HepG2 (cell line): ENCODE measurements at regions not wholly inside any gene's neighbourhood (a gene's known extent, or its start where the extent isn't known, plus 50 kb on each side); places are given as distances from the start of the nearest gene placed in this dataset.

Experiments used
- ATAC-seq: fragments of 200-7000 bp; cut with Tn5 transposase; 3 replicates; pipeline ENCODE4 v1.9.1; 2020; ENCODE audit warnings: mild to moderate bottlenecking, moderate library complexity
- BruUV-seq: library from RNA; stranded (reverse); fragments of 400-500 nt; replicated peaks from 2 replicates; lab custom pipeline; 2021; lab: Mats Ljungman, UMichigan
- CTCF ChIA-PET: fragments of 300-600 bp; formaldehyde crosslinking; extraction: SDS; loops from one replicate; lab custom pipeline; 2021; ENCODE audit warnings: low total read pairs, inconsistent platforms, low intra/inter-chr PET ratio; lab: Yijun Ruan, JAX
- POLR2A ChIA-PET: fragments of 350-600 bp; sonication (Branson Sonifier 250); formaldehyde crosslinking; loops from one replicate; lab custom pipeline; 2020; ENCODE audit warnings: antibody characterized with exemption, inconsistent platforms; lab: Yijun Ruan, JAX
- DNase-seq: peaks from one replicate; pipeline ENCODE4 v3.0.0-alpha.2; 2015; ENCODE audit warnings: low spot score
- FAIRE-seq: peaks from 3 replicates; lab custom pipeline; 2011; peaks lifted over from hg19 to GRCh38; lab: Jason Lieb, UNC
- H2AFZ ChIP-seq: one replicate; pipeline ENCODE4 v1.6.1; 2011; ENCODE audit warnings: low read length, inconsistent platforms
- H3K27ac ChIP-seq: fragments of 300-600 bp; 3 replicates; pipeline ENCODE4 v1.8.0; 2011; ENCODE audit warnings: mixed run types, mild to moderate bottlenecking, mixed read lengths, low read length, inconsistent platforms; ENCODE audit not compliant: insufficient read depth; ENCODE audit errors: extremely low read length
- H3K27me3 ChIP-seq, 2 experiments: fragments of 200-600 bp in 1 of 2; 2 replicates in 1 of 2; 3 replicates in 1 of 2; pipeline versions ENCODE4 v1.6.0 to v1.8.0; 2011; ENCODE audit warnings: low read length in 2 of 2, mild to moderate bottlenecking in 2 of 2, moderate library complexity in 2 of 2, inconsistent platforms in 1 of 2; ENCODE audit not compliant: insufficient read depth in 2 of 2, control insufficient read depth in 1 of 2
- H3K36me3 ChIP-seq, 2 experiments: fragments of 200-600 bp in 1 of 2; replicated peaks in 1 of 2; 2 replicates in 1 of 2; 3 replicates in 1 of 2; pipeline versions ENCODE4 v1.5.1 to v1.8.0; 2011; ENCODE audit warnings: low read length in 2 of 2, inconsistent platforms in 1 of 2; ENCODE audit not compliant: insufficient read depth in 2 of 2, control insufficient read depth in 1 of 2
- H3K4me1 ChIP-seq: 2 replicates; pipeline ENCODE4 v1.5.1; 2012; ENCODE audit warnings: low read length, inconsistent platforms; ENCODE audit not compliant: insufficient read depth
- H3K4me2 ChIP-seq: 2 replicates; pipeline ENCODE4 v1.6.0; 2011; ENCODE audit warnings: low read depth, low read length, inconsistent platforms
- H3K4me3 ChIP-seq, 3 experiments: fragments of 200-600 bp in 1 of 3; sonication (generic), shearing (Covaris generic) in 1 of 3; replicated peaks in 1 of 3; 2 replicates each; pipeline ENCODE4 v1.5.1; 2011 to 2016; ENCODE audit warnings: low read length in 3 of 3, inconsistent platforms in 2 of 3, low read depth in 2 of 3, mild to moderate bottlenecking in 2 of 3, control low read depth in 1 of 3, mixed read lengths in 1 of 3; ENCODE audit not compliant: insufficient read depth in 1 of 3
- H3K79me2 ChIP-seq: one replicate; pipeline ENCODE4 v1.6.1; 2011; ENCODE audit warnings: low read length, inconsistent platforms; ENCODE audit not compliant: insufficient read depth
- H3K9ac ChIP-seq: 2 replicates; pipeline ENCODE4 v1.6.0; 2011; ENCODE audit warnings: mild to moderate bottlenecking, low read depth, low read length, inconsistent platforms; ENCODE audit not compliant: insufficient read depth
- H3K9me3 ChIP-seq: 2 replicates; pipeline ENCODE4 v1.5.1; 2012; ENCODE audit warnings: mild to moderate bottlenecking, low read length
- H4K20me1 ChIP-seq: 2 replicates; pipeline ENCODE4 v1.6.0; 2011; ENCODE audit warnings: inconsistent platforms, mild to moderate bottlenecking, low read length, moderate library complexity; ENCODE audit not compliant: insufficient read depth
- AGO1 ChIP-seq: fragments of 200-400 bp; formaldehyde crosslinking; IDR thresholded peaks from 2 replicates; pipeline ENCODE4 v1.6.1; 2017; ENCODE audit warnings: mild to moderate bottlenecking, low read depth, low read length, moderate library complexity; ENCODE audit not compliant: poor library complexity, severe bottlenecking
- KAT8 ChIP-seq: IDR thresholded peaks from 2 replicates; pipeline ENCODE4 v1.6.1; 2016; ENCODE audit warnings: missing genetic modification reagents, missing compliant biosample characterization
- ZNF776 ChIP-seq: sonication (generic); formaldehyde crosslinking; IDR thresholded peaks from 2 replicates; pipeline ENCODE4 v1.4.0; 2020; ENCODE audit warnings: mild to moderate bottlenecking, missing genetic modification reagents
- WGBS: methylation state at CpG from one replicate; pipeline ENCODE4 v1.1.6; 2017; ENCODE audit warnings: low lambda C conversion rate; 5-methylcytosine and 5-hydroxymethylcytosine counted together
- in situ Hi-C: cut with HindIII; loops from 2 replicates; pipeline ENCODE4 v1.10.0; 2017; ENCODE audit warnings: low pct_unique_long_range_greater_than_20kb; ENCODE audit not compliant: extremely low pct_ligation_motif_present
- intact Hi-C: fragments of 100-400 bp; cut with micrococcal nuclease; formaldehyde crosslinking; loops from one replicate; pipeline ENCODE4 v1.10.0; 2022; ENCODE audit not compliant: unreplicated experiment
- TF ChIP-seq, protein P1 (sequence below): sonication (generic); formaldehyde crosslinking; conservative IDR thresholded peaks from 2 replicates; pipeline ENCODE4 v1.4.0; 2020; ENCODE audit warnings: missing genetic modification reagents
- TF ChIP-seq, protein P2 (sequence below): sonication (generic); formaldehyde crosslinking; conservative IDR thresholded peaks from 2 replicates; pipeline ENCODE4 v1.8.1; 2023; ENCODE audit warnings: missing genetic modification reagents
- TF ChIP-seq, protein P3 (sequence below): sonication (generic); formaldehyde crosslinking; IDR thresholded peaks from 2 replicates; pipeline ENCODE4 v1.5.0; 2020; ENCODE audit warnings: missing genetic modification reagents, mild to moderate bottlenecking, borderline replicate concordance
- TF ChIP-seq, protein P4 (sequence below): sonication (generic); formaldehyde crosslinking; IDR thresholded peaks from 2 replicates; pipeline ENCODE4 v1.5.1; 2020; ENCODE audit warnings: missing genetic modification reagents, mild to moderate bottlenecking, borderline replicate concordance
- TF ChIP-seq, protein P5 (sequence below): sonication (generic); formaldehyde crosslinking; IDR thresholded peaks from 2 replicates; pipeline ENCODE4 v1.4.0; 2020; ENCODE audit warnings: missing genetic modification reagents

DNA sequence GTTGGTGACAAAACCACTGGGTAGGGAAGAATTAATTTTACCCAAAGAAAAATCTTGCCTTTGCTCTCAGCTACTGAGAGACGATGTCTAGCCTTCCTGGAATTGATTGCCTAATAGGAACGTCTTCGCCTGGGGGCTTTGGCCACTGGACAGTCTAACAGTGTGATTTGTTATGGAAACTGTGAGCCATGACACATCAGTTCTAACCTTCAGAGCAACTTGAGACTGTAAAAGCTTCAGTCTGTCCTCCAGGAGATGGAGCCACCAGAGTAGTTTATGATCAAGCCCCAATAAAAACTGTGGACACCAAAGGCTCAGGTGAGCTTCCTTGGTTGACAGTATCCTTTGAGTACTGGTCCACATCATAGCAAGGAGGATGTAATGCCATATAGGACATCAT is 235.8 kb upstream of the TMCO5A start:
- ChIA-PET CTCF (no interaction called here), POLR2A (no interaction called here)
- H4K20me1 ChIP-seq = no peaks in the 10 kb centered on the region
- FAIRE-seq = no peak
- ATAC-seq = no peak
- H3K79me2 ChIP-seq = no peaks in the 10 kb centered on the region
- BruUV-seq = no TSS peak
- in situ Hi-C loops (no loop called here), intact Hi-C loops (no loop called here)
- no peak overlapping the region for H3K9ac ChIP-seq
- DNase-seq = no peak
- no peak overlapping the region for H3K4me3 ChIP-seq
- no peaks in the 10 kb centered on the region for H3K4me1 ChIP-seq
- no peak overlapping the region for H3K4me2 ChIP-seq
- no peaks in the 10 kb centered on the region for H3K9me3 ChIP-seq
- H3K27me3 ChIP-seq = no peaks in the 10 kb centered on the region
- 0% methylated on average over 3 of the region's 3 CpGs for WGBS
- H2AFZ ChIP-seq = no peak overlapping the region
- no peaks in the 10 kb centered on the region for H3K36me3 ChIP-seq
- no peak overlapping the region for H3K27ac ChIP-seq
- TF ChIP-seq ZNF776 (CRISPR knock-in tag) (no peak), KAT8 (CRISPR knock-in tag) (no peak), AGO1 (no peak)
- TF ChIP-seq, protein P1, sequence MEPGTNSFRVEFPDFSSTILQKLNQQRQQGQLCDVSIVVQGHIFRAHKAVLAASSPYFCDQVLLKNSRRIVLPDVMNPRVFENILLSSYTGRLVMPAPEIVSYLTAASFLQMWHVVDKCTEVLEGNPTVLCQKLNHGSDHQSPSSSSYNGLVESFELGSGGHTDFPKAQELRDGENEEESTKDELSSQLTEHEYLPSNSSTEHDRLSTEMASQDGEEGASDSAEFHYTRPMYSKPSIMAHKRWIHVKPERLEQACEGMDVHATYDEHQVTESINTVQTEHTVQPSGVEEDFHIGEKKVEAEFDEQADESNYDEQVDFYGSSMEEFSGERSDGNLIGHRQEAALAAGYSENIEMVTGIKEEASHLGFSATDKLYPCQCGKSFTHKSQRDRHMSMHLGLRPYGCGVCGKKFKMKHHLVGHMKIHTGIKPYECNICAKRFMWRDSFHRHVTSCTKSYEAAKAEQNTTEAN = no peak
- TF ChIP-seq, protein P2, sequence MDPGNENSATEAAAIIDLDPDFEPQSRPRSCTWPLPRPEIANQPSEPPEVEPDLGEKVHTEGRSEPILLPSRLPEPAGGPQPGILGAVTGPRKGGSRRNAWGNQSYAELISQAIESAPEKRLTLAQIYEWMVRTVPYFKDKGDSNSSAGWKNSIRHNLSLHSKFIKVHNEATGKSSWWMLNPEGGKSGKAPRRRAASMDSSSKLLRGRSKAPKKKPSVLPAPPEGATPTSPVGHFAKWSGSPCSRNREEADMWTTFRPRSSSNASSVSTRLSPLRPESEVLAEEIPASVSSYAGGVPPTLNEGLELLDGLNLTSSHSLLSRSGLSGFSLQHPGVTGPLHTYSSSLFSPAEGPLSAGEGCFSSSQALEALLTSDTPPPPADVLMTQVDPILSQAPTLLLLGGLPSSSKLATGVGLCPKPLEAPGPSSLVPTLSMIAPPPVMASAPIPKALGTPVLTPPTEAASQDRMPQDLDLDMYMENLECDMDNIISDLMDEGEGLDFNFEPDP (CRISPR knock-in tag) = no peak
- TF ChIP-seq, protein P3, sequence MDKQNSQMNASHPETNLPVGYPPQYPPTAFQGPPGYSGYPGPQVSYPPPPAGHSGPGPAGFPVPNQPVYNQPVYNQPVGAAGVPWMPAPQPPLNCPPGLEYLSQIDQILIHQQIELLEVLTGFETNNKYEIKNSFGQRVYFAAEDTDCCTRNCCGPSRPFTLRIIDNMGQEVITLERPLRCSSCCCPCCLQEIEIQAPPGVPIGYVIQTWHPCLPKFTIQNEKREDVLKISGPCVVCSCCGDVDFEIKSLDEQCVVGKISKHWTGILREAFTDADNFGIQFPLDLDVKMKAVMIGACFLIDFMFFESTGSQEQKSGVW (CRISPR knock-in tag) = no peak
- TF ChIP-seq, protein P4, sequence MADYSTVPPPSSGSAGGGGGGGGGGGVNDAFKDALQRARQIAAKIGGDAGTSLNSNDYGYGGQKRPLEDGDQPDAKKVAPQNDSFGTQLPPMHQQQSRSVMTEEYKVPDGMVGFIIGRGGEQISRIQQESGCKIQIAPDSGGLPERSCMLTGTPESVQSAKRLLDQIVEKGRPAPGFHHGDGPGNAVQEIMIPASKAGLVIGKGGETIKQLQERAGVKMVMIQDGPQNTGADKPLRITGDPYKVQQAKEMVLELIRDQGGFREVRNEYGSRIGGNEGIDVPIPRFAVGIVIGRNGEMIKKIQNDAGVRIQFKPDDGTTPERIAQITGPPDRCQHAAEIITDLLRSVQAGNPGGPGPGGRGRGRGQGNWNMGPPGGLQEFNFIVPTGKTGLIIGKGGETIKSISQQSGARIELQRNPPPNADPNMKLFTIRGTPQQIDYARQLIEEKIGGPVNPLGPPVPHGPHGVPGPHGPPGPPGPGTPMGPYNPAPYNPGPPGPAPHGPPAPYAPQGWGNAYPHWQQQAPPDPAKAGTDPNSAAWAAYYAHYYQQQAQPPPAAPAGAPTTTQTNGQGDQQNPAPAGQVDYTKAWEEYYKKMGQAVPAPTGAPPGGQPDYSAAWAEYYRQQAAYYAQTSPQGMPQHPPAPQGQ (CRISPR knock-in tag) = no peak
- TF ChIP-seq, protein P5, sequence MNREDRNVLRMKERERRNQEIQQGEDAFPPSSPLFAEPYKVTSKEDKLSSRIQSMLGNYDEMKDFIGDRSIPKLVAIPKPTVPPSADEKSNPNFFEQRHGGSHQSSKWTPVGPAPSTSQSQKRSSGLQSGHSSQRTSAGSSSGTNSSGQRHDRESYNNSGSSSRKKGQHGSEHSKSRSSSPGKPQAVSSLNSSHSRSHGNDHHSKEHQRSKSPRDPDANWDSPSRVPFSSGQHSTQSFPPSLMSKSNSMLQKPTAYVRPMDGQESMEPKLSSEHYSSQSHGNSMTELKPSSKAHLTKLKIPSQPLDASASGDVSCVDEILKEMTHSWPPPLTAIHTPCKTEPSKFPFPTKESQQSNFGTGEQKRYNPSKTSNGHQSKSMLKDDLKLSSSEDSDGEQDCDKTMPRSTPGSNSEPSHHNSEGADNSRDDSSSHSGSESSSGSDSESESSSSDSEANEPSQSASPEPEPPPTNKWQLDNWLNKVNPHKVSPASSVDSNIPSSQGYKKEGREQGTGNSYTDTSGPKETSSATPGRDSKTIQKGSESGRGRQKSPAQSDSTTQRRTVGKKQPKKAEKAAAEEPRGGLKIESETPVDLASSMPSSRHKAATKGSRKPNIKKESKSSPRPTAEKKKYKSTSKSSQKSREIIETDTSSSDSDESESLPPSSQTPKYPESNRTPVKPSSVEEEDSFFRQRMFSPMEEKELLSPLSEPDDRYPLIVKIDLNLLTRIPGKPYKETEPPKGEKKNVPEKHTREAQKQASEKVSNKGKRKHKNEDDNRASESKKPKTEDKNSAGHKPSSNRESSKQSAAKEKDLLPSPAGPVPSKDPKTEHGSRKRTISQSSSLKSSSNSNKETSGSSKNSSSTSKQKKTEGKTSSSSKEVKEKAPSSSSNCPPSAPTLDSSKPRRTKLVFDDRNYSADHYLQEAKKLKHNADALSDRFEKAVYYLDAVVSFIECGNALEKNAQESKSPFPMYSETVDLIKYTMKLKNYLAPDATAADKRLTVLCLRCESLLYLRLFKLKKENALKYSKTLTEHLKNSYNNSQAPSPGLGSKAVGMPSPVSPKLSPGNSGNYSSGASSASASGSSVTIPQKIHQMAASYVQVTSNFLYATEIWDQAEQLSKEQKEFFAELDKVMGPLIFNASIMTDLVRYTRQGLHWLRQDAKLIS = no peak
